ENCODE measurements at regions not wholly inside any gene's neighbourhood (a gene's known extent, or its start where the extent isn't known, plus 50 kb on each side); places are given as distances from the start of the nearest gene placed in this dataset.
A peak's percentile ranks its signal among the peaks of the same experiment; 100 is the strongest.

- H3K36me3 ChIP-seq, result no peaks in the 10 kb centered on the region
- no peaks in the 10 kb centered on the region for H3K27me3 ChIP-seq
- no peak overlapping the region for H3K27ac ChIP-seq
- peaks cover 0 to 10% (median 0%) of the 10 kb centered on the region in 3 donors for H3K4me1 ChIP-seq
- WGBS, 2 donors, result 91 to 93% methylated on average over 4 of the region's 4 CpGs
- intact Hi-C loops (cut with DNase I), result no loop called here
- no peak for DNase-seq
- H3K4me3 ChIP-seq, result no peak overlapping the region
- no peak for FAIRE-seq
- H3K9me3 ChIP-seq, result no peaks in the 10 kb centered on the region
- no peak for ATAC-seq
- no peak for TF ChIP-seq CTCF (IDR thresholded peaks at IDR 0.05)
These were observed 343.2 kb downstream of the SPRY1 start for GRCh38 chr4:123739806-123740205.

- FAIRE-seq, result no peak
- 82 to 86% methylated on average over 3 of the region's 3 CpGs for WGBS, 2 donors
- Histone ChIP-seq H3K9me3 (no peaks in the 10 kb centered on the region), H3K27ac (no peak overlapping the region), H3K4me1 (peaks cover 0 to 10% (median 0%) of the 10 kb centered on the region in 3 donors), H3K27me3 (no peaks in the 10 kb centered on the region), H3K36me3 (no peaks in the 10 kb centered on the region), H3K4me3 (no peak overlapping the region)
- no peak for TF ChIP-seq CTCF (IDR thresholded peaks at IDR 0.05)
- no peak for DNase-seq
- no peak for ATAC-seq
- intact Hi-C loops (cut with DNase I), result no loop called here
These were observed 343.6 kb downstream of the SPRY1 start for GRCh38 chr4:123740236-123740635.

GRCh38 chr4:123741906-123742305 lies 345.3 kb downstream of the SPRY1 start:
- Histone ChIP-seq H3K4me3 (no peak overlapping the region), H3K9me3 (no peaks in the 10 kb centered on the region), H3K36me3 (no peaks in the 10 kb centered on the region), H3K27me3 (no peaks in the 10 kb centered on the region), H3K4me1 (peaks cover 0 to 10% (median 0%) of the 10 kb centered on the region in 3 donors), H3K27ac (no peak overlapping the region)
- 71 to 79% methylated on average over 2 of the region's 2 CpGs for WGBS, 2 donors
- FAIRE-seq (no peak), DNase-seq (no peak), ATAC-seq (no peak)
- TF ChIP-seq CTCF (IDR thresholded peaks at IDR 0.05), result no peak
- intact Hi-C loops (cut with DNase I), result no loop called here

- intact Hi-C loops (cut with DNase I), result no loop called here
- Histone ChIP-seq H3K27ac (no peak overlapping the region), H3K27me3 (no peaks in the 10 kb centered on the region), H3K4me1 (peaks cover 0 to 10% (median 0%) of the 10 kb centered on the region in 3 donors), H3K36me3 (no peaks in the 10 kb centered on the region), H3K9me3 (no peaks in the 10 kb centered on the region), H3K4me3 (no peak overlapping the region)
- no peak for TF ChIP-seq CTCF (IDR thresholded peaks at IDR 0.05)
- FAIRE-seq, result peak; percentile 34
- ATAC-seq, result peak in 1 of 4 donors; percentile 30
- no peak for DNase-seq
These were observed 347.3 kb downstream of the SPRY1 start for GRCh38 chr4:123743848-123744247.

GRCh38 chr4:123744664-123745290 lies 348.2 kb downstream of the SPRY1 start:
- no peak for FAIRE-seq
- no peak for TF ChIP-seq CTCF (IDR thresholded peaks at IDR 0.05)
- ATAC-seq, result peak in 3 of 4 donors; percentile 42 to 55 (median 52)
- Histone ChIP-seq H3K9me3 (no peaks in the 10 kb centered on the region), H3K4me3 (no peak overlapping the region), H3K36me3 (no peaks in the 10 kb centered on the region), H3K27me3 (no peaks in the 10 kb centered on the region), H3K4me1 (peaks cover 0 to 10% (median 0%) of the 10 kb centered on the region in 3 donors), H3K27ac (no peak overlapping the region)
- intact Hi-C loops (cut with DNase I), result no loop called here
- peak in 1 of 6 donors; percentile 6 for DNase-seq
- 56 to 62% methylated on average over 8 of the region's 8 CpGs for WGBS, 2 donors

Measured in pancreas (tissue), 10 donors.